GM18505 (cell line): ENCODE measurements at regions not wholly inside any gene's neighbourhood (a gene's known extent, or its start where the extent isn't known, plus 50 kb on each side); places are given as distances from the start of the nearest gene placed in this dataset.
"Not testable (repeated sequence)": the region's sequence is repeated elsewhere in the genome, so short reads cannot be mapped to it uniquely, and the experiment has no call there.

Source experiments
- ATAC-seq: cut with Tn5 transposase; IDR thresholded peaks from one replicate; pipeline ENCODE4 v1.9.1; 2021; ENCODE audit not compliant: unreplicated experiment
- POLR2A ChIP-seq: IDR thresholded peaks from 4 replicates; pipeline ENCODE4 v1.6.1; 2011; ENCODE audit warnings: borderline replicate concordance; ENCODE audit not compliant: insufficient read depth, insufficient read length; ENCODE audit errors: extremely low read depth

GRCh38 chr11:116689413-116690127, 83.2 kb downstream of the BUD13 start:
- ATAC-seq = no peak
- no peak for TF ChIP-seq POLR2A

- TF ChIP-seq POLR2A = no peak
- no peak for ATAC-seq
Measured at GRCh38 chr11:116688202-116688540, 84.6 kb downstream of the BUD13 start.

- no peak for ATAC-seq
Measured at GRCh38 chr11:116687458-116688201, 85.2 kb downstream of the BUD13 start.

GRCh38 chr11:116686866-116687265, 85.9 kb downstream of the BUD13 start:
- no peak for ATAC-seq
- no peak for TF ChIP-seq POLR2A

More at GRCh38 chr11:116687458-116688201, 85.2 kb downstream of the BUD13 start:
- no peak for TF ChIP-seq POLR2A

GRCh38 chr11:116683982-116684381, 88.8 kb downstream of the BUD13 start:
- TF ChIP-seq POLR2A = no peak
- no peak for ATAC-seq

GRCh38 chr11:116680349-116681125, 92.2 kb downstream of the BUD13 start:
- no peak for TF ChIP-seq POLR2A
- no peak for ATAC-seq

- TF ChIP-seq POLR2A = no peak
- no peak for ATAC-seq
Measured at GRCh38 chr11:116678887-116679286, 93.9 kb downstream of the BUD13 start.

GRCh38 chr11:116667318-116667717, 105.5 kb downstream of the BUD13 start:
- ATAC-seq = not testable (repeated sequence)

GRCh38 chr11:116666673-116667249, 106.0 kb downstream of the BUD13 start:
- not testable (repeated sequence) for ATAC-seq

GRCh38 chr11:116665523-116665922, 107.3 kb downstream of the BUD13 start:
- ATAC-seq = no peak
- no peak for TF ChIP-seq POLR2A

GRCh38 chr11:116661056-116661455, 111.7 kb downstream of the BUD13 start:
- no peak for ATAC-seq
- TF ChIP-seq POLR2A = no peak

GRCh38 chr11:116660011-116660410, 112.8 kb downstream of the BUD13 start:
- no peak for ATAC-seq
- TF ChIP-seq POLR2A = no peak

GRCh38 chr11:116658876-116659535, 113.8 kb downstream of the BUD13 start:
- no peak for TF ChIP-seq POLR2A

More at GRCh38 chr11:116658876-116659535, 113.8 kb downstream of the BUD13 start:
- ATAC-seq = no peak
